Activated T-helper 1 cell treated with anti-CD3 and anti-CD28 coated beads, Interleukin-12 subunit alpha, Interleukin-12 subunit beta, Interleukin-2, Interleukin-4 antibody, amounts not matched to agents 30 ng/mL and 10 ng/mL and 1 ng/mL, durations not matched to agents 14 hours and 24 hours and 36 hours (primary cell): ENCODE measurements at regions not wholly inside any gene's neighbourhood (a gene's known extent, or its start where the extent isn't known, plus 50 kb on each side); places are given as distances from the start of the nearest gene placed in this dataset.

Experiments
- DNase-seq: peaks from one replicate; pipeline ENCODE4 v3.0.0; 2021; ENCODE audit warnings: low spot score
- H3K27ac Mint-ChIP-seq: one replicate; pipeline ENCODE4 v1.8.0; 2021; ENCODE audit warnings: mild to moderate bottlenecking, mixed read lengths
- H3K27me3 Mint-ChIP-seq: one replicate; pipeline ENCODE4 v1.8.0; 2022; ENCODE audit warnings: mild to moderate bottlenecking, moderate library complexity, mixed read lengths; ENCODE audit not compliant: insufficient read depth
- H3K36me3 Mint-ChIP-seq: one replicate; pipeline ENCODE4 v1.8.0; 2021; ENCODE audit warnings: low read depth, mixed read lengths
- H3K4me1 Mint-ChIP-seq: one replicate; pipeline ENCODE4 v1.8.0; 2021; ENCODE audit warnings: low read depth, mixed read lengths
- H3K4me3 Mint-ChIP-seq: one replicate; pipeline ENCODE4 v1.8.0; 2021; ENCODE audit warnings: mild to moderate bottlenecking, moderate library complexity, mixed read lengths
- H3K9me3 Mint-ChIP-seq: one replicate; pipeline ENCODE4 v1.8.0; 2021; ENCODE audit warnings: mixed read lengths
- intact Hi-C: fragments of 100-400 bp; cut with micrococcal nuclease; formaldehyde crosslinking; loops from one replicate; pipeline ENCODE4 v1.15.1; 2024

GRCh38 chr5:66315784-66316183 lies 171.7 kb downstream of the SREK1 start:
- Mint-ChIP-seq H3K9me3 (peaks cover 19% of the 10 kb centered on the region), H3K36me3 (no peaks in the 10 kb centered on the region), H3K27ac (no peak overlapping the region), H3K27me3 (peaks cover 14% of the 10 kb centered on the region), H3K4me3 (no peak overlapping the region), H3K4me1 (no peaks in the 10 kb centered on the region)
- DNase-seq, result no peak
- intact Hi-C loops, result no loop called here

GRCh38 chr5:66322786-66323528 lies 178.9 kb downstream of the SREK1 start:
- H3K27ac Mint-ChIP-seq, result no peak overlapping the region
- intact Hi-C loops, result no loop called here
- no peak for DNase-seq
- no peaks in the 10 kb centered on the region for H3K36me3 Mint-ChIP-seq
- peaks cover 12% of the 10 kb centered on the region for H3K27me3 Mint-ChIP-seq
- no peaks in the 10 kb centered on the region for H3K4me1 Mint-ChIP-seq
- no peak overlapping the region for H3K4me3 Mint-ChIP-seq
- H3K9me3 Mint-ChIP-seq, result no peaks in the 10 kb centered on the region

DNA sequence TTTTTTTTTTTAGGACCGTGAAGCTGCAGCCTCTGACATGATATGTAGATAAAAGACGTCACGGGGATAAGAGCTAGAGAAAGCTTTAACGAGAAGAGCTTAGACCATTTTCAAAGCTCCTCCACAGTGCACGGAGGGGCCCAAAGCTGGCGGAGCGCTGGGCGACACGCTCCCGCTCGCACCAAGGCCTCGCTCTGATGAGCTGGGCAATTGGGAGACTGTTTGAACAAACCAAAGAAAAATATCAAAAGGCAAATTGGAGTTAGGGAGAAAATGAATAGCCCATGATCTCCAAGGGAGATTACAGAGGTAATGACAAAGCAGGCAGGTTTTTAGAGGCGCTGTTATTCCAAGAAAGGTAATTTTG lies 179.4 kb downstream of the SREK1 start:
- Mint-ChIP-seq H3K4me3 (no peak overlapping the region), H3K36me3 (no peaks in the 10 kb centered on the region), H3K27ac (no peak overlapping the region), H3K9me3 (no peaks in the 10 kb centered on the region), H3K4me1 (no peaks in the 10 kb centered on the region), H3K27me3 (peaks cover 12% of the 10 kb centered on the region)
- intact Hi-C loops, result no loop called here
- no peak for DNase-seq

DNA sequence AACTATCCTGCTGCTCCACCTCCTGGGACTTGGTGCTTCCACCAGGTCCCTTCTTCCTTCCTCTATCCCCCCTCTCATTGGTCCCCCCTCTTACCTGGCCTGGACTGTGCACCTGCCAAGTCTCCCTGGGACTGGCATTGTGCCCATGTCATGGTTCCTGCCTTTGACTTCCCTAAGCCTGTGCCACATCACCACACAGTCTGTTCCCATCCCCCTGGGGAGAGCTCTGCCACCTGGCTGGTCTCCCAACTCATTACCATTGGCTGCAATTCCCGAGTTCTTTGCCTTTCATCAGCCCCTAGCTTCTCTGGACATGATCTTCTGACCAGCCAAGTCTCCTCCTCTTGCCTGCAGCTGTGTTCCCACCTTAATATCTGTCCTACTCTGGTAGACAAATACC lies 180.3 kb downstream of the SREK1 start:
- no peak for DNase-seq
- Mint-ChIP-seq H3K4me1 (no peaks in the 10 kb centered on the region), H3K4me3 (no peak overlapping the region), H3K9me3 (no peaks in the 10 kb centered on the region), H3K36me3 (no peaks in the 10 kb centered on the region), H3K27ac (no peak overlapping the region), H3K27me3 (peaks cover 12% of the 10 kb centered on the region)
- intact Hi-C loops, result no loop called here

- H3K27me3 Mint-ChIP-seq, result peaks cover 8% of the 10 kb centered on the region
- no peak overlapping the region for H3K27ac Mint-ChIP-seq
- intact Hi-C loops, result loop anchor here (5.0 kb wide), 1 partner anchor 271 kb away; the partner anchor contains the start of gene MAST4
- H3K4me3 Mint-ChIP-seq, result no peak overlapping the region
- no peaks in the 10 kb centered on the region for H3K4me1 Mint-ChIP-seq
- H3K36me3 Mint-ChIP-seq, result no peaks in the 10 kb centered on the region
- no peak for DNase-seq
- H3K9me3 Mint-ChIP-seq, result no peaks in the 10 kb centered on the region
Measured at GRCh38 chr5:66326276-66326675, 182.2 kb downstream of the SREK1 start.

- no peak for DNase-seq
- Mint-ChIP-seq H3K36me3 (no peaks in the 10 kb centered on the region), H3K9me3 (no peaks in the 10 kb centered on the region), H3K27ac (no peak overlapping the region), H3K4me3 (no peak overlapping the region), H3K4me1 (no peaks in the 10 kb centered on the region), H3K27me3 (peaks cover 7% of the 10 kb centered on the region)
- intact Hi-C loops, result loop anchor here (5.0 kb wide), 1 partner anchor 270 kb away; the partner anchor contains the start of gene MAST4
Measured at GRCh38 chr5:66327008-66327407, 182.9 kb downstream of the SREK1 start.

- no peak overlapping the region for H3K27ac Mint-ChIP-seq
- DNase-seq, result no peak
- intact Hi-C loops, result loop anchor here (5.0 kb wide), 1 partner anchor 268 kb away; the partner anchor contains the start of gene MAST4
- H3K27me3 Mint-ChIP-seq, result peaks cover 3% of the 10 kb centered on the region
- peaks cover 3% of the 10 kb centered on the region for H3K9me3 Mint-ChIP-seq
- no peaks in the 10 kb centered on the region for H3K4me1 Mint-ChIP-seq
- H3K36me3 Mint-ChIP-seq, result no peaks in the 10 kb centered on the region
- H3K4me3 Mint-ChIP-seq, result no peak overlapping the region
Measured at GRCh38 chr5:66329078-66329477, 185.0 kb downstream of the SREK1 start.

DNA sequence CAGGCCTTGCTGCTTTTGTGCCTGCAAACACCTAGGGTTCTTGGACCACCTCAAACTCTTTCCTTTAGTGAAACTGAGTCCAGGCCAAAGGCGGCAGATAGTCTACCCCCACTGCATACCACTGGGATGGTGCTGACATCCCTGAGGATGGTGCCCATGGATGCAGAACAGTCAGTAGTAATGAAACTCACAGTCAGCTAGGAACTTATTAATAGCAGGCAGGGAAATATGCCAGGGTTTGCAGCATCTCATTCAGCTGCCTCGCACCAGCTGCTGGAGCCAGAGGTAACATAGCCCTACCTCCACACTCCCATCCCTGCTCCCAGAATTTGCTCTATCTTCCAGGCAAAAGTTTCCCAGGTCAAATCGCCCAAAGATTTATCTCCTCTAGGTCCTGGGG lies 189.1 kb downstream of the SREK1 start:
- no peak overlapping the region for H3K27ac Mint-ChIP-seq
- DNase-seq, result no peak
- H3K9me3 Mint-ChIP-seq, result peaks cover 3% of the 10 kb centered on the region
- H3K27me3 Mint-ChIP-seq, result peaks cover 11% of the 10 kb centered on the region
- no peaks in the 10 kb centered on the region for H3K4me1 Mint-ChIP-seq
- intact Hi-C loops, result no loop called here
- H3K36me3 Mint-ChIP-seq, result no peaks in the 10 kb centered on the region
- no peak overlapping the region for H3K4me3 Mint-ChIP-seq

GRCh38 chr5:66337626-66338226 lies 193.6 kb downstream of the SREK1 start:
- Mint-ChIP-seq H3K27ac (no peak overlapping the region), H3K4me1 (no peaks in the 10 kb centered on the region), H3K9me3 (no peaks in the 10 kb centered on the region), H3K27me3 (peaks cover 26% of the 10 kb centered on the region), H3K4me3 (no peak overlapping the region), H3K36me3 (no peaks in the 10 kb centered on the region)
- intact Hi-C loops, result no loop called here
- DNase-seq, result no peak

GRCh38 chr5:66338828-66339227 lies 194.7 kb downstream of the SREK1 start:
- no peaks in the 10 kb centered on the region for H3K9me3 Mint-ChIP-seq
- H3K4me3 Mint-ChIP-seq, result no peak overlapping the region
- no peaks in the 10 kb centered on the region for H3K36me3 Mint-ChIP-seq
- intact Hi-C loops, result no loop called here
- no peak for DNase-seq
- no peak overlapping the region for H3K27ac Mint-ChIP-seq
- H3K4me1 Mint-ChIP-seq, result no peaks in the 10 kb centered on the region
- H3K27me3 Mint-ChIP-seq, result peaks cover 29% of the 10 kb centered on the region

- no peaks in the 10 kb centered on the region for H3K9me3 Mint-ChIP-seq
- no peaks in the 10 kb centered on the region for H3K4me1 Mint-ChIP-seq
- H3K27me3 Mint-ChIP-seq, result peaks cover 29% of the 10 kb centered on the region
- no peaks in the 10 kb centered on the region for H3K36me3 Mint-ChIP-seq
- intact Hi-C loops, result no loop called here
- H3K4me3 Mint-ChIP-seq, result no peak overlapping the region
- no peak overlapping the region for H3K27ac Mint-ChIP-seq
- DNase-seq, result no peak
Measured at GRCh38 chr5:66339896-66340295, 195.8 kb downstream of the SREK1 start.

GRCh38 chr5:66340786-66341185 lies 196.7 kb downstream of the SREK1 start:
- no peak for DNase-seq
- H3K27me3 Mint-ChIP-seq, result peaks cover 23% of the 10 kb centered on the region

GRCh38 chr5:66342341-66342880 lies 198.3 kb downstream of the SREK1 start:
- Mint-ChIP-seq H3K36me3 (no peaks in the 10 kb centered on the region), H3K27me3 (peaks cover 21% of the 10 kb centered on the region), H3K27ac (no peak overlapping the region), H3K4me1 (no peaks in the 10 kb centered on the region), H3K9me3 (no peaks in the 10 kb centered on the region), H3K4me3 (no peak overlapping the region)
- DNase-seq, result no peak
- intact Hi-C loops, result no loop called here

More at GRCh38 chr5:66340786-66341185, 196.7 kb downstream of the SREK1 start:
- Mint-ChIP-seq H3K4me1 (no peaks in the 10 kb centered on the region), H3K36me3 (no peaks in the 10 kb centered on the region), H3K9me3 (no peaks in the 10 kb centered on the region), H3K27ac (no peak overlapping the region), H3K4me3 (no peak overlapping the region)
- intact Hi-C loops, result no loop called here
